Heart right ventricle (tissue), 16 donors: ENCODE measurements at regions not wholly inside any gene's neighbourhood (a gene's known extent, or its start where the extent isn't known, plus 50 kb on each side); places are given as distances from the start of the nearest gene placed in this dataset.
A peak's percentile ranks its signal among the peaks of the same experiment; 100 is the strongest.

Experiments
- ATAC-seq, 8 donors: fragments of 200-7000 bp; cut with Tn5 transposase; one replicate each; pipeline ENCODE4 v1.9.1; 2020; ENCODE audit warnings: mild to moderate bottlenecking in 8 of 8, moderate library complexity in 8 of 8, moderate number of reproducible peaks in 1 of 8
- DNase-seq, 2 donors: peaks; one replicate each; pipeline ENCODE4 v3.0.0-alpha.2; 2020
- H3K27ac ChIP-seq, 10 donors: fragments of 200-600 bp; sonication (generic) in 2 of 10; one replicate each; pipeline versions ENCODE4 v1.5.0 to v1.8.0; 2020 to 2022; ENCODE audit warnings: mild to moderate bottlenecking in 3 of 10
- H3K27me3 ChIP-seq, 7 donors: fragments of 200-600 bp; one replicate each; pipeline ENCODE4 v1.8.0; 2021 to 2022; ENCODE audit warnings: mild to moderate bottlenecking in 2 of 7
- H3K36me3 ChIP-seq, 9 donors: fragments of 200-600 bp; sonication (generic) in 1 of 9; one replicate each; pipeline versions ENCODE4 v1.5.0 to v1.8.0; 2020 to 2022; ENCODE audit warnings: mild to moderate bottlenecking in 2 of 9
- H3K4me1 ChIP-seq, 9 donors: fragments of 200-600 bp; sonication (generic) in 1 of 9; one replicate each; pipeline versions ENCODE4 v1.5.0 to v1.8.0; 2020 to 2022; ENCODE audit warnings: mild to moderate bottlenecking in 4 of 9
- H3K4me3 ChIP-seq, 10 donors: fragments of 200-600 bp; sonication (generic) in 2 of 10; one replicate each; pipeline versions ENCODE4 v1.5.0 to v1.8.0; 2020 to 2022; ENCODE audit warnings: mild to moderate bottlenecking in 7 of 10, moderate library complexity in 2 of 10
- H3K9me3 ChIP-seq, 11 donors: fragments of 200-600 bp in 10 of 11; sonication (generic) in 2 of 11; one replicate each; pipeline versions ENCODE4 v1.5.0 to v1.8.0; 2013 to 2022; ENCODE audit warnings: mild to moderate bottlenecking in 2 of 11, control low read depth in 1 of 11, moderate library complexity in 1 of 11
- CTCF ChIP-seq, 9 donors: fragments of 200-600 bp; sonication (generic) in 2 of 9; IDR thresholded peaks; one replicate each; pipeline versions ENCODE4 v1.5.0 to v1.8.0; 2021 to 2022; ENCODE audit warnings: antibody characterized with exemption in 9 of 9, mild to moderate bottlenecking in 5 of 9, moderate library complexity in 1 of 9
- WGBS, 2 donors: extraction: QIAGEN DNeasy Blood & Tissue Kit; methylation state at CpG; one replicate each; pipeline ENCODE4 v1.1.7; 2013; ENCODE audit warnings: inconsistent platforms in 1 of 2; 5-methylcytosine and 5-hydroxymethylcytosine counted together
- intact Hi-C, 10 donors: fragments of 100-400 bp; cut with DNase I; formaldehyde crosslinking; loops; one replicate each; pipeline versions ENCODE4 v1.11.1 to v1.14.2; 2022
- donor health status: Arrhythmogenic right ventricular cardiomyopathy.
- donor health status: ischemic (EF 13 %, LVEDD 7.1; RV severe dilation, severe dysfunction).
- donor health status: healthy with polysubstance abuse.
- donor health status: DM: no; HTN: yes; CAD: no.
- donor health status: DM: no; HTN: no; CAD: no.
- donor health status: ischemic (EF 25% LVEDD 6.9; RV normal size, moderate dysfunction).
- donor health status: ischemic (EF 25% LVEDD 5.7; RV mildly dilated, moderate dysfunction).
- donor health status: healthy.
- donor health status: DM: yes; HTN: yes; CAD: no.
- donor health status: Ischemic cardiomyopathy.
- donor health status: ischemic (EF 35%, LVEDD 5.7; RV mildly dilated, moderate dysfunction).
- donor health status: nonischemic (EF 11% LVEDD 7.7; RV severe dilation, severe dysfunction).
- donor health status: DM: yes; HTN: yes; CAD: no.
- donor health status: PGD.
- donor health status: ischemic (EF 29% LVEDD 5.4; RV normal size, mild dysfunction).
- donor health status: nonischemic (EF 23%, LVEDD 6.1; RV moderate dilation, normal function).

- Histone ChIP-seq H3K9me3 (no peaks in the 10 kb centered on the region), H3K36me3 (no peaks in the 10 kb centered on the region), H3K4me1 (peaks cover 0 to 20% (median 8%) of the 10 kb centered on the region in 9 donors), H3K27ac (peak overlapping the region in 3 of 10 donors; percentile 50 to 80 (median 73)), H3K4me3 (peak overlapping the region in 8 of 10 donors; percentile 0 to 46 (median 42)), H3K27me3 (peaks cover 0 to 5% (median 0%) of the 10 kb centered on the region in 7 donors)
- WGBS, 2 donors: 70 to 81% methylated on average over 6 of the region's 6 CpGs
- ATAC-seq (peak in 4 of 8 donors; percentile 30 to 50 (median 34)), DNase-seq (no peak)
- intact Hi-C loops: no loop called here
- no peak for TF ChIP-seq CTCF (IDR thresholded peaks at IDR 0.05)
Observed at GRCh38 chr10:6737758-6738111, 157.7 kb upstream of the PRKCQ start.

GRCh38 chr10:6737080-6737641 is 157.1 kb upstream of the PRKCQ start:
- intact Hi-C loops: no loop called here
- peak in 1 of 2 donors; percentile 38 for DNase-seq
- TF ChIP-seq CTCF (IDR thresholded peaks at IDR 0.05): no peak
- no peaks in the 10 kb centered on the region for H3K36me3 ChIP-seq
- no peaks in the 10 kb centered on the region for H3K9me3 ChIP-seq
- 66 to 74% methylated on average over 9 of the region's 9 CpGs for WGBS, 2 donors
- peak in 7 of 8 donors; percentile 70 to 88 (median 81) for ATAC-seq
- H3K4me3 ChIP-seq: peak overlapping the region in 8 of 10 donors; percentile 0 to 46 (median 42)
- H3K27ac ChIP-seq: peak overlapping the region in 4 of 10 donors; percentile 17 to 80 (median 62)
- peaks cover 0 to 5% (median 0%) of the 10 kb centered on the region in 7 donors for H3K27me3 ChIP-seq
- peaks cover 0 to 20% (median 8%) of the 10 kb centered on the region in 9 donors for H3K4me1 ChIP-seq

- peaks cover 0 to 15% (median 0%) of the 10 kb centered on the region in 7 donors for H3K27me3 ChIP-seq
- H3K4me1 ChIP-seq: peaks cover 0 to 23% (median 8%) of the 10 kb centered on the region in 9 donors
- H3K9me3 ChIP-seq: no peaks in the 10 kb centered on the region
- DNase-seq: no peak
- TF ChIP-seq CTCF (IDR thresholded peaks at IDR 0.05): no peak
- no peak for ATAC-seq
- no peaks in the 10 kb centered on the region for H3K36me3 ChIP-seq
- H3K4me3 ChIP-seq: no peak overlapping the region
- no peak overlapping the region for H3K27ac ChIP-seq
- intact Hi-C loops: no loop called here
- 76 to 82% methylated on average over 11 of the region's 11 CpGs for WGBS, 2 donors
Observed at GRCh38 chr10:6734286-6734685, 154.2 kb upstream of the PRKCQ start.

- Histone ChIP-seq H3K9me3 (no peaks in the 10 kb centered on the region), H3K27ac (no peak overlapping the region), H3K4me3 (no peak overlapping the region), H3K36me3 (no peaks in the 10 kb centered on the region), H3K4me1 (peaks cover 0 to 11% (median 0%) of the 10 kb centered on the region in 9 donors), H3K27me3 (peaks cover 0 to 25% (median 2%) of the 10 kb centered on the region in 7 donors)
- intact Hi-C loops: no loop called here
- TF ChIP-seq CTCF (IDR thresholded peaks at IDR 0.05): no peak
- DNase-seq (no peak), ATAC-seq (peak in 2 of 8 donors; percentile 35 to 39)
- WGBS, 2 donors: 41 to 48% methylated on average over 7 of the region's 7 CpGs
Observed at GRCh38 chr10:6729861-6730344, 149.8 kb upstream of the PRKCQ start.
